Stimulated activated naive CD4-positive, alpha-beta T cell treated with Interleukin-2 at 50 U/mL for 16 hours (primary cell): ENCODE measurements at regions not wholly inside any gene's neighbourhood (a gene's known extent, or its start where the extent isn't known, plus 50 kb on each side); places are given as distances from the start of the nearest gene placed in this dataset.

ENCODE experiments used
- DNase-seq: peaks from one replicate; lab custom pipeline; 2025; lab: John Stamatoyannopoulos, UW

DNA sequence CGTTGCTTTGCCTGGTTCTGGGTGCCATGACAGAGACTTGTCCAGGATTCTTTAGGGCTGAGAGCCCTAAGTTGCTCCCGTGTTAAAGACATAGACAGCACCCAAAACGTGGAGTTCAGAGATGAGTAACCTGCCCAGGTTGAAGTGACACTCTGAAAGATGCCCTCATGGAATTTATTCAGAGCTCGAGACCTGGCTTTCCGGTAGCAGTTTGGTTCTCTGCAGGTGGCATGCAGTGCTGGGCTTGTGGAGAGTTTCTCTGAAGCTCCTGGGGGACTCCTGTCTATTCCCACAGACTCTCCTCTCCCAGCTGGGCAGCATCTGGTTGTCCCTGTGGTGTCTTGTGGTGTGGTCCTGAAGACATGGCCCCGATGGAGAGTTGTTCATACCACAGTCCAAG is 241.0 kb downstream of the RHOU start:
- no peak for DNase-seq

DNA sequence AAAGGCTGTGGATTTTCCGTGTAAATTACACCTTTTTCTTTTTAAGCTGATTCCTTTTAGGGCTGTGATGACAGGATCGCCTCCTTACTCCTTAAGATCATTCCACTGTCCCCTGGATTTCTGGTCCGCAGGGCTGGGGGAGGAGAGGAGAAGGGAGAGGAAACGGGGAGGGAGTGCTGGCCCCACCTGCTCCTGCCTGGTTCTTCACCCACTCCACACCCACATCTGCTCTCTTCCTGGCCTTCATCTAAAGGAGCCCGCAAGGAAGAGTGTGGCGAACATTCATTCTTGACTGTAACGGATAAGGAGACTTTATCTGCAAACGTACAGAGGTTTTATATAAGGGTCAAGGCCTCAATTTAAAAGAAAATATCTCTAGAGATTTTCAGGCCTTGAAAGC is 242.0 kb downstream of the RHOU start:
- no peak for DNase-seq

GRCh38 chr1:228977741-228978140 is 242.5 kb downstream of the RHOU start:
- DNase-seq: no peak

- DNase-seq: no peak
Observed at GRCh38 chr1:228978484-228979324, 243.4 kb downstream of the RHOU start.

GRCh38 chr1:228979325-228979699 is 244.0 kb downstream of the RHOU start:
- DNase-seq: no peak

- DNase-seq: no peak
Observed at GRCh38 chr1:228979774-228980173, 244.5 kb downstream of the RHOU start.

DNA sequence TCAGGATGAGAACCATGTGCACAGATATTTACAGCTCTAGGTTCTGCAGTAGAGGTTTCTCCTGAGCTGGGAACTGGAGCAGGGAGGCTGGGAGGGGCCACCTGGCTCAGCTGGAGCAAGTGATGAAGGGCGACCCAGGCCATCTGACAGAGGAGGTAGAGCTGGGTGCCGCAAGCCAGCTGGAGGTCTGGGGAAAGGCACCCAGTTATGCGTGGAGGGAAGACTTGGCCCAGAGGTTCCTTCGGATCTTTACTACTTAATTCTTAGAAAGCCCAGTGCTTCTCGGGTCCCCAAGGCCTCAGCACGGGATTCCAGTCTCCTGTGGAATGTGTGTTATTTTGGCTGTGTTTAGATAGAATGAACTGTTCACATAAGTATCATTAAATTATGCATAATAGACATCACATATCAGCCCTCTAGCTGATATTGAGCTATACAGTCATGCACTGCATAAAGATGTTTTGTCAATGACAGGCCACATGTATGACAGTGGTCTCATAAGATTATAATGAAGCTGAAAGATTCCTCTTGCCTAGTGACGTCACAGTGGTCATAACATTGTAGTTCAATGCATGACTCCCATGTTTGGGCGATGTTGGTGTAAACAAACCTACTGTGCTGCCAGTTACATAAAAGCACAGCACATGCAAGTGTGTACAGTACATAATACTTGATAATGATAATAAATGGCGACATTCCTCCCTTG is 245.1 kb downstream of the RHOU start:
- DNase-seq: no peak

DNA sequence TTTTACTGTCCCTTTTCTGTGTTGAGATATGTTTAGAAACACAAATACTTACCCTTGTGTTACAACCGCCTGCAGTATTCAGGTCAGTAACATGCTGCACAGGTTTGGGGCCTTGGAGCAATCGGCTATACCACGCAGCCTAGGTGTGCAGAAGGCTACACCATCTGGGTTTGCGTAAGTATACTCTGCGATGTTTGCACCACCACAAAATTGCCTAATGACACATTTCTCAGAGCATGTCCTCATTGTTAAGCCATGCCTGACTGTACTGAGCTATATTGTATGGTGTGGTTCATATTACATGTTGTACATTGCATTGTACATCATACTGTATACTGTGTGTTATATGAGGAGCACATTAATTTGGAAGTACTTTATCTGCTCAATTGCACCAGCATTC is 247.4 kb downstream of the RHOU start:
- no peak for DNase-seq

DNA sequence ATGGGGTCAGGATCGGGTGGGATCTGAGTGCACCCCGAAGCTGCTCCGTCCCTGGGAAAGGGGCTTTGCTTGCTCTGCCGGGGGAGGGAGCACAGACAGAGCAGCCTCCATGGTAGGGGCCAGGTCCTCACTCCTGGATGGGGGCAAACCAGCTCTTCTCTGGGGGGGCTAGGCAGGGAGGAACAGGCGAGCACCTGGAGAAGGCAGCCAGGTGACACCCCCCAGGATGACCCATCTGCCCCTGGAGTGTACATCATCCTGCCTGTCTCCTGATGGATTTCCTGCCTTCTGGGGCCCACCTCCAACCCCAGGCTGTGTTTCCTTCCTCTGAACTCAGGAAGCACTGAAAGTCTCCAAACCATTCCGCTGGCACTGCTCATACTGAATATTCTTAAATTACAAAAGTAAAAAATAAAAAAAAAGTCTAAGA is 248.0 kb downstream of the RHOU start:
- no peak for DNase-seq

DNA sequence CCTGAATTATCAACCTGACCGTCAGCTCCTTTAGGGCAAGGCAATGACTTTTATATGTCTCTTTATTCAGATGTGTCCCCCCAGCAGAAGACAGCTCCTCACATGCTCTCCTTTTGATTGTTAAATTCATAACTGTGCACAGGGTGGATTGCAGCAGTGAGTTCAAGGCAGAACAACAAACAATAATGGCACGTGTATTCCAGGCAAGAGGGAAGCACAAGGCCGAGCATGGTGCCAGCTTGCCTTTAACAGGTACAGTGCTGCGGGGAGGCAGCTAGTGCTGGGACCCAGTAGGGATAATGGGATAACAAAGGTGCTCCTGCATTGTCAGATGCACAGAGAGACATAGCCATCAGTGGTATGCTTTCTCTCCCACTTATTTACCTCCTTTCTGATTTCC is 248.4 kb downstream of the RHOU start:
- no peak for DNase-seq

DNA sequence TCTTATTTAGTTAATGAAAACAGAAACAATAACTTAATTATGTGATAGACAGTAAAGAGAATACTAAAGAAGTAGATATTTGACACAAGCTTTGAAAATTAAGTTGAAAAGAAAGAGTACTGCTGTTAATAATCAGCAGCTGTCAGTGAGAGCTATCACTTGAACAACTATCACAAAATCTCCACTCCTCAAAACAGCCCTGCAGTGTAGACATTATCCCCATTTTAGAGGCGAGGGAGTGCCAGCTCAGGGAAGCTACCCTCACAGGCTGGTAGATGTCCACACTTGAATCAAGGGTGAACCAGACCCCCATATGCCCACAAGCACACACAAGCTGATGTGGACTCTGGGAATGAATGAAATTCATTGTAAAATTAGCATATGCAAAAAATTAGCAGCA is 248.8 kb downstream of the RHOU start:
- no peak for DNase-seq

- no peak for DNase-seq
Observed at GRCh38 chr1:228984646-228985631, 249.7 kb downstream of the RHOU start.

- no peak for DNase-seq
Observed at GRCh38 chr1:228985661-228986060, 250.4 kb downstream of the RHOU start.

- DNase-seq: no peak
Observed at GRCh38 chr1:228986093-228986904, 251.0 kb downstream of the RHOU start.

- no peak for DNase-seq
Observed at GRCh38 chr1:228987286-228987685, 252.0 kb downstream of the RHOU start.

DNA sequence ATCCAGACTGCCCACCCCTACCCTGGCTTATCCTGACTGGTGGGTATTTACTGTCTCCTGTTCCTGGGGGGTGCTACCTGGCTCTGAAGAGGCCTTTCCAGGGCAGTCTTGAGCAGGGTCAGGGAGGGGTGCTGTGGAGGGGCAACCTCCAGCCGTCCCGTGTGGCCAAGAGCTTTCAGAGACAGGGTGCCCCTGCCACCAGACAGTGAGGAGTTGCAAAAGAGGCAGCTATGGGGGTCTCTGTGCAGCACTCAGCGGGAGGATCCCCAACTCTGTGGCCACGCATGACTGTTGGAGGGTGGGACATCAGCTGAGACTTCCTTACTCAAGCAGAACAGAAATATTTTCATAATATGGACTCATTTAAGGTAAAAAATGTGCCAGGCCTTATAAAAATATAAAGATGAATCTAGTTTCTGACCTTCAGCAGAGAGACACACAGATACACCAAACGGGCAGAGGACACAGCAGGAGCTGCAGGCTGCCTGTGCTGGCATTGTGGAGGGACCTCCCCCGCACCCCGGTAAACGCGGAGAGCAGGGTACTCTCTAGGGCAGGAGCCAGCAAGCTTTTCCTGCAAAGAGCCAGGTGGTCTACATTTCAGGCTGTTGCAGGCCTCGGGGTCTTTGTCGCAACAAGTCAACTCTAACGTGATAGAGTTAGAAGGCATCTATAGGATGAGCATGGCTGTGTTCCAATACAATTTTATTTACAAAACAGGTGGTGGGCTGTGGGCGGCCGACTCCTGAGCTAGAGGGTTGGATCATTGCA is 252.6 kb downstream of the RHOU start:
- DNase-seq: no peak

DNA sequence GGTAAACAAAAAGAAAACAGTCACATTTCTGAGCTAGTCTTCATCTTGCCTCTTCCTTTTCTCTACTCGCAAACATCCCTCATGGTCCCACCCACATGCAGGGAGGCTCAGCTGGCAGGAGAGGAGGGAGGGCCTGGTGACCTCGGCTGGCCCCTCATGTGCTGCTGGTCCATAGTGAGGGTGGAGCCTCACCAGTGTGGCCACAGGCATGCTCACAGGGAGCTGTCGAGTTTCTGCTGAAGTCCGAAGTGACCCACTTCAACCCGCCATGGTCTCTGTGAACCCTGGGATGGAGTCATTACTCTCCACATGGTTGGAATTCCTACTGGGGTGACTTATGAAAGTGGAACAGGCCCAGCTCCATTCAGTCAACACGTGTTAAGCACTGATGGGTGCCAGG is 253.4 kb downstream of the RHOU start:
- DNase-seq: no peak

DNA sequence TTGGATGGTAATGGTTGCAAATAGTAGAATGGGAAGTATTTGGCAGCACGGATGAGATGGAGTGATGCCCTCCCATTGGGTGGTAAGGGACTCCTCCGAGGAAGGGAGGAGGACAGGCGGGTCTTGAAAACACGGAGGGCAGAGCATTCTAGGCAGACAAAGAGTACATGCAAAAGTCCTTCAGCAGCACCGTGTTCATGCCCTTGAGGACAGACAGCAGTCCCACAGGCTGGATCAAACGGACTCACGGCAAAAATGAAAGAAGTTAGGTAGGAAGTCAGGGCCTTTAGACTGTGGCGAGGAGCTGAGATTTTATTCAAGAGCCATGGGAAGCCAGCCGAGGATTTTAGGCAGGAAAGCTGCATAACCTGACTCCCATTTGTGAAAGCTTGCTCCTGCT is 253.9 kb downstream of the RHOU start:
- no peak for DNase-seq

DNA sequence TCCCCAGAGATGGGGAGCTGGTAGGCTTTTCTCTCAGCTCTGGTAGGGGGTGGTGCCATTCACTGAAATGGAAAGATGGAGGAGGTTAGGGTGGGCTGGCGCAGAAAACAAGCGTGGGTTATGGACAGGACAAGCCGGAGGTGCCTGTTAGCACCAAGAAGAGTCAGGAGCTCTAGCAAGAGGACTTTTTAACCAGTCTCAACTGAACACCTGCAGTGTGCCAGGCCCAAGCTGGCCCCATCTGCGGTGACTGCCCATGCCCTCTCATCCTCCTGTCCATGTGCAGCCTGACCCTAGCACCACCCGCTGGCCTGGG is 254.4 kb downstream of the RHOU start:
- no peak for DNase-seq

GRCh38 chr1:228989992-228990827 is 254.9 kb downstream of the RHOU start:
- DNase-seq: no peak
